ENCODE measurements at regions not wholly inside any gene's neighbourhood (a gene's known extent, or its start where the extent isn't known, plus 50 kb on each side); places are given as distances from the start of the nearest gene placed in this dataset.

DNA sequence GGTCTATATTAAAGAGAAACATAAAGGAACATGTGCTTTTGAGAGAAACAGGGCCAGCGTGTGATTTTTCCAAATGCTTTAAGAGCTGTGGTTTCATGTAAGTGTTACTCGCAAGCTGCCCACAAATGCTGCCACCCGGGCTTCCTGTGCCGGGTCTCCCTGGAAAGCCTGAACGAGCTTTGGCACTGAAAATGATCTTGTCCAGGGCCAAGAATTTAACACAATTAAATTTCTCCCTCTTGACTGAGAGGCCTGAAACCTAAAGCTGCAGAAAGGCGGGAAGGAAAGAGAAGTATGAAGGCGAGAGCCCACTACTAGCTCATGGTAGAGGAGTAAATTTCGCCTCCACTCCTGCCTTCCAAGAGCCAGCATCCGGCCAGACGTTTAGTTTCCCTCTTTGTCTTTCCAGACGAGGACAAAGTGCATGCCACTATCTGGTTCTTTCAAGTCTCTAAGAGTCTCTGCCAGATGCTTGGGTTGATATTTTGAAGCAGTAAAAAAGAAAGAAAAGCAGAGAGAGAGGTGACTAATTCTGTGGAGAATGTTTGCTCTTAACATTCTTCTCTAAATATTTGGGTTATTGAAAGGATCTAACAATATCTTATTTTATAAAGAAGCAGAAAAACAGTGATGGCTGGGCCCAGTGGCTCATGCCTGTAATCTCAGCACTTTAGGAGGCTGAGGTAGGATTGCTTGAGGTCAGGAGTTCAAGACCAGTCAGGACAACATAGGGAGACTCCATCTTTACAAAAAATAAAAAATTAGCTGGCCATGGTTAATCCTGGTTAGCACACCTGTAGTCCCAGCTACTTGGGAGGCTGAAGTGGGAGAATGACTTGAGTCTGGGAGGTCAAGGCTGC is 100.0 kb upstream of the HNRNPU start:
- TF ChIP-seq, protein P1, sequence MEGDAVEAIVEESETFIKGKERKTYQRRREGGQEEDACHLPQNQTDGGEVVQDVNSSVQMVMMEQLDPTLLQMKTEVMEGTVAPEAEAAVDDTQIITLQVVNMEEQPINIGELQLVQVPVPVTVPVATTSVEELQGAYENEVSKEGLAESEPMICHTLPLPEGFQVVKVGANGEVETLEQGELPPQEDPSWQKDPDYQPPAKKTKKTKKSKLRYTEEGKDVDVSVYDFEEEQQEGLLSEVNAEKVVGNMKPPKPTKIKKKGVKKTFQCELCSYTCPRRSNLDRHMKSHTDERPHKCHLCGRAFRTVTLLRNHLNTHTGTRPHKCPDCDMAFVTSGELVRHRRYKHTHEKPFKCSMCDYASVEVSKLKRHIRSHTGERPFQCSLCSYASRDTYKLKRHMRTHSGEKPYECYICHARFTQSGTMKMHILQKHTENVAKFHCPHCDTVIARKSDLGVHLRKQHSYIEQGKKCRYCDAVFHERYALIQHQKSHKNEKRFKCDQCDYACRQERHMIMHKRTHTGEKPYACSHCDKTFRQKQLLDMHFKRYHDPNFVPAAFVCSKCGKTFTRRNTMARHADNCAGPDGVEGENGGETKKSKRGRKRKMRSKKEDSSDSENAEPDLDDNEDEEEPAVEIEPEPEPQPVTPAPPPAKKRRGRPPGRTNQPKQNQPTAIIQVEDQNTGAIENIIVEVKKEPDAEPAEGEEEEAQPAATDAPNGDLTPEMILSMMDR (IDR thresholded peaks at IDR 0.05): no peak
- TF ChIP-seq POLR2A (IDR thresholded peaks at IDR 0.05): no peak

All from lower leg skin (tissue), 3 donors.